ENCODE measurements at regions not wholly inside any gene's neighbourhood (a gene's known extent, or its start where the extent isn't known, plus 50 kb on each side); places are given as distances from the start of the nearest gene placed in this dataset.

GRCh38 chr21:17900281-17900989 is 81.3 kb upstream of the C21orf91 start:
- Histone ChIP-seq H3K36me3 (ENCODE audit: low read depth) (no peaks in the 10 kb centered on the region), H3K4me3 (no peak overlapping the region), H3K4me1 (ENCODE audit: low read depth) (no peaks in the 10 kb centered on the region), H3K9me3 (no peaks in the 10 kb centered on the region)
- ATAC-seq, result no peak
- intact Hi-C loops (cut with DNase I, micrococcal nuclease), result loop anchor here in 1 of 2 donors (10.0 kb wide), 1 partner anchor 216 kb away; no protein-coding TSS in a partner anchor
- no peak for TF ChIP-seq CTCF (IDR thresholded peaks at IDR 0.05)
- no peak for DNase-seq

GRCh38 chr21:17889171-17889570 is 70.0 kb upstream of the C21orf91 start:
- no peaks in the 10 kb centered on the region for H3K9me3 ChIP-seq
- no peak for DNase-seq
- no peak for ATAC-seq
- TF ChIP-seq CTCF (IDR thresholded peaks at IDR 0.05), result no peak
- intact Hi-C loops (cut with DNase I, micrococcal nuclease), result no loop called here
- H3K4me1 ChIP-seq (ENCODE audit: low read depth), result no peaks in the 10 kb centered on the region
- H3K4me3 ChIP-seq, result no peak overlapping the region
- no peaks in the 10 kb centered on the region for H3K36me3 ChIP-seq (ENCODE audit: low read depth)

- Histone ChIP-seq H3K9me3 (no peaks in the 10 kb centered on the region), H3K4me3 (no peak overlapping the region), H3K4me1 (ENCODE audit: low read depth) (no peaks in the 10 kb centered on the region), H3K36me3 (ENCODE audit: low read depth) (no peaks in the 10 kb centered on the region)
- intact Hi-C loops (cut with DNase I, micrococcal nuclease), result no loop called here
- ATAC-seq (no peak), DNase-seq (no peak)
- no peak for TF ChIP-seq CTCF (IDR thresholded peaks at IDR 0.05)
These were observed 50.0 kb upstream of the C21orf91 start for GRCh38 chr21:17869115-17869514.
